NCI-H2227 (cell line): ENCODE measurements at regions not wholly inside any gene's neighbourhood (a gene's known extent, or its start where the extent isn't known, plus 50 kb on each side); places are given as distances from the start of the nearest gene placed in this dataset.
"Not testable (repeated sequence)": the region's sequence is repeated elsewhere in the genome, so short reads cannot be mapped to it uniquely, and the experiment has no call there.

Experiments
- DNase-seq: peaks from one replicate; lab custom pipeline; 2025; ENCODE audit not compliant: unreplicated experiment; lab: John Stamatoyannopoulos, UW

GRCh38 chr13:109332506-109333499 lies 453.6 kb downstream of the IRS2 start:
- no peak for DNase-seq

GRCh38 chr13:109331898-109332297 lies 454.5 kb downstream of the IRS2 start:
- DNase-seq = no peak

GRCh38 chr13:109331011-109331433 lies 455.4 kb downstream of the IRS2 start:
- DNase-seq = no peak

GRCh38 chr13:109330123-109330522 lies 456.3 kb downstream of the IRS2 start:
- DNase-seq = no peak

- no peak for DNase-seq
Measured at GRCh38 chr13:109329175-109329574, 457.2 kb downstream of the IRS2 start.

- no peak for DNase-seq
Measured at GRCh38 chr13:109326601-109327000, 459.8 kb downstream of the IRS2 start.

- DNase-seq = no peak
Measured at GRCh38 chr13:109323338-109323737, 463.0 kb downstream of the IRS2 start.

- DNase-seq = no peak
Measured at GRCh38 chr13:109318945-109319590, 467.3 kb downstream of the IRS2 start.

- no peak for DNase-seq
Measured at GRCh38 chr13:109315481-109315880, 470.9 kb downstream of the IRS2 start.

GRCh38 chr13:109314101-109314500 lies 472.3 kb downstream of the IRS2 start:
- no peak for DNase-seq

- DNase-seq = no peak
Measured at GRCh38 chr13:109312399-109312798, 474.0 kb downstream of the IRS2 start.

- DNase-seq = not testable (repeated sequence)
Measured at GRCh38 chr13:109311431-109311976, 474.9 kb downstream of the IRS2 start.

GRCh38 chr13:109309625-109310363 lies 476.6 kb downstream of the IRS2 start:
- DNase-seq = no peak

- no peak for DNase-seq
Measured at GRCh38 chr13:109307027-109307426, 479.4 kb downstream of the IRS2 start.

- no peak for DNase-seq
Measured at GRCh38 chr13:109301726-109302125, 484.7 kb downstream of the IRS2 start.

GRCh38 chr13:109301276-109301675 lies 485.1 kb downstream of the IRS2 start:
- DNase-seq = no peak

- DNase-seq = no peak
Measured at GRCh38 chr13:109297628-109298027, 488.8 kb downstream of the IRS2 start.

GRCh38 chr13:109293166-109293565 lies 493.2 kb downstream of the IRS2 start:
- DNase-seq = no peak

GRCh38 chr13:109288151-109288709 lies 498.2 kb downstream of the IRS2 start:
- DNase-seq = no peak

- DNase-seq = no peak
Measured at GRCh38 chr13:109287553-109287952, 498.8 kb downstream of the IRS2 start.

GRCh38 chr13:109285586-109285985 lies 500.8 kb downstream of the IRS2 start:
- DNase-seq = no peak
